Smooth muscle cell (in vitro differentiated cells): ENCODE measurements at regions not wholly inside any gene's neighbourhood (a gene's known extent, or its start where the extent isn't known, plus 50 kb on each side); places are given as distances from the start of the nearest gene placed in this dataset.

Experiments
- DNase-seq: peaks from one replicate; lab custom pipeline; 2025; ENCODE audit not compliant: unreplicated experiment; lab: John Stamatoyannopoulos, UW
- H2AFZ ChIP-seq: fragments of 200-600 bp; sonication (generic); 2 replicates; pipeline ENCODE4 v1.6.0; 2016; ENCODE audit warnings: antibody characterized with exemption, low read depth, mild to moderate bottlenecking
- H3F3A ChIP-seq: fragments of 200-600 bp; sonication (generic); 2 replicates; pipeline ENCODE4 v1.6.0; 2017; ENCODE audit warnings: antibody characterized with exemption, low read depth
- H3K27ac ChIP-seq: fragments of 200-600 bp; sonication (generic); 2 replicates; pipeline ENCODE4 v1.5.1; 2016; ENCODE audit warnings: low read depth, mild to moderate bottlenecking
- H3K27me3 ChIP-seq: fragments of 200-600 bp; sonication (generic); 2 replicates; pipeline ENCODE4 v1.6.1; 2016; ENCODE audit warnings: low read depth, mild to moderate bottlenecking
- H3K36me3 ChIP-seq: fragments of 200-600 bp; sonication (generic); 2 replicates; pipeline ENCODE4 v1.5.1; 2016; ENCODE audit warnings: low read depth
- H3K4me1 ChIP-seq: fragments of 200-600 bp; sonication (generic); 2 replicates; pipeline ENCODE4 v1.5.1; 2016; ENCODE audit warnings: low read depth
- H3K4me2 ChIP-seq: fragments of 200-600 bp; sonication (generic); 2 replicates; pipeline ENCODE4 v1.6.0; 2016; ENCODE audit warnings: mild to moderate bottlenecking
- H3K4me3 ChIP-seq: fragments of 200-600 bp; sonication (generic); 2 replicates; pipeline ENCODE4 v1.5.1; 2016; ENCODE audit warnings: mild to moderate bottlenecking
- H3K79me2 ChIP-seq: fragments of 200-600 bp; sonication (generic); 2 replicates; pipeline ENCODE4 v1.6.0; 2016; ENCODE audit warnings: low read depth, mild to moderate bottlenecking
- H3K9ac ChIP-seq: fragments of 200-600 bp; sonication (generic); 2 replicates; pipeline ENCODE4 v1.6.0; 2016; ENCODE audit warnings: low read depth
- H3K9me3 ChIP-seq: fragments of 200-600 bp; sonication (generic); replicated peaks from 2 replicates; pipeline ENCODE4 v1.5.1; 2016; ENCODE audit warnings: low read depth
- H4K20me1 ChIP-seq: fragments of 200-600 bp; sonication (generic); 2 replicates; pipeline ENCODE4 v1.6.0; 2016; ENCODE audit warnings: low read depth
- WGBS: methylation state at CpG from one replicate; pipeline ENCODE4 v1.1.7; 2016; ENCODE audit warnings: low lambda C conversion rate; 5-methylcytosine and 5-hydroxymethylcytosine counted together
- TF ChIP-seq, protein P1 (sequence below): fragments of 200-600 bp; sonication (generic); IDR thresholded peaks from 2 replicates; pipeline ENCODE4 v1.5.1; 2017; ENCODE audit warnings: borderline replicate concordance, mild to moderate bottlenecking, antibody characterized with exemption; ENCODE audit not compliant: insufficient read depth, poor library complexity, severe bottlenecking

DNA sequence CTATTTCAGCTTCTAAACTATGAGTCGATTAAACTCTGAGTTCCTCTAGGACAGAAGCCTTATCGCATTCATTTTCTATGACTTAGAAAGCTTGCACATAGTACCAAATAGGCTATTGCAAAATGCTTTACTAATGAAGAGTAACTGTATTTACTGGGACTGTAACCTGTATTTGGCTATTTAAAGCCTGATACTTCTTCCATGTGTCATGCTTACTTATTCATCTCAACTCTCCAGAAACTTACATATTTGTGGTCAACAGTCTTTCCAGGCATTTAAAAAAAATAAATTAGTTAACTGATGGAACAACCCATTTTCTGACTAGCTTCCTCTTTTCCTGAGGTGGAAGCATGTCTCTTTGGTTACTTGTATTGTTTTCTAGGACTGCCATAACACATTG, 467.9 kb downstream of the PCDH11X start:
- Histone ChIP-seq H3K4me2 (peak overlapping the region; percentile 67), H3F3A (no peaks in the 10 kb centered on the region), H3K9ac (no peak overlapping the region), H3K4me1 (no peaks in the 10 kb centered on the region), H3K4me3 (no peak overlapping the region), H2AFZ (no peak overlapping the region), H4K20me1 (no peaks in the 10 kb centered on the region), H3K9me3 (no peaks in the 10 kb centered on the region), H3K27ac (peak overlapping the region; percentile 64), H3K36me3 (no peaks in the 10 kb centered on the region), H3K27me3 (no peaks in the 10 kb centered on the region), H3K79me2 (no peaks in the 10 kb centered on the region)
- no peak for DNase-seq
- TF ChIP-seq, protein P1, sequence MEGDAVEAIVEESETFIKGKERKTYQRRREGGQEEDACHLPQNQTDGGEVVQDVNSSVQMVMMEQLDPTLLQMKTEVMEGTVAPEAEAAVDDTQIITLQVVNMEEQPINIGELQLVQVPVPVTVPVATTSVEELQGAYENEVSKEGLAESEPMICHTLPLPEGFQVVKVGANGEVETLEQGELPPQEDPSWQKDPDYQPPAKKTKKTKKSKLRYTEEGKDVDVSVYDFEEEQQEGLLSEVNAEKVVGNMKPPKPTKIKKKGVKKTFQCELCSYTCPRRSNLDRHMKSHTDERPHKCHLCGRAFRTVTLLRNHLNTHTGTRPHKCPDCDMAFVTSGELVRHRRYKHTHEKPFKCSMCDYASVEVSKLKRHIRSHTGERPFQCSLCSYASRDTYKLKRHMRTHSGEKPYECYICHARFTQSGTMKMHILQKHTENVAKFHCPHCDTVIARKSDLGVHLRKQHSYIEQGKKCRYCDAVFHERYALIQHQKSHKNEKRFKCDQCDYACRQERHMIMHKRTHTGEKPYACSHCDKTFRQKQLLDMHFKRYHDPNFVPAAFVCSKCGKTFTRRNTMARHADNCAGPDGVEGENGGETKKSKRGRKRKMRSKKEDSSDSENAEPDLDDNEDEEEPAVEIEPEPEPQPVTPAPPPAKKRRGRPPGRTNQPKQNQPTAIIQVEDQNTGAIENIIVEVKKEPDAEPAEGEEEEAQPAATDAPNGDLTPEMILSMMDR = no peak
- WGBS = 20% methylated on average over 2 of the region's 2 CpGs

DNA sequence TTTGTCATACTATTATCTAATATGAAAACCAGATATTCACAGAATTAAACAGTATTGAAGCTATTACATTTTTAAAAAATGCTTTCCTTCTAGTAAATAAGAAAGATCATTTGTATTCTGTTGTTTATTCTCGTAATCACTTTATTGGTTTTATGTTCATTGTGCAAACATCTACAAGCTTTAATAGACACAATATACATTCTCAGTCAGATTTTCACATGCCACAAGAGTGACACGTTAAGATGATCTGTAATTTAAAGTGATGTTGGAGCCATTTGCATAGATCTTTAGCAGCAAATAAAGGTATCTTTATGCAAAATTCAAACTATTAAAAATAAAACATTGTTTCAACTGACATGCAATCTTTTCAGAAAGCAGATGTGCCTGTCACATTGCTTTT, 469.9 kb downstream of the PCDH11X start:
- no peak overlapping the region for H3K27ac ChIP-seq
- TF ChIP-seq, protein P1 = no peak
- H2AFZ ChIP-seq = no peak overlapping the region
- H3K27me3 ChIP-seq = no peaks in the 10 kb centered on the region
- H3K4me1 ChIP-seq = no peaks in the 10 kb centered on the region
- 94% methylated on average over 2 of the region's 2 CpGs for WGBS
- no peaks in the 10 kb centered on the region for H3F3A ChIP-seq
- no peaks in the 10 kb centered on the region for H3K36me3 ChIP-seq
- no peak overlapping the region for H3K4me2 ChIP-seq
- DNase-seq = no peak
- no peaks in the 10 kb centered on the region for H4K20me1 ChIP-seq
- H3K9ac ChIP-seq = no peak overlapping the region
- no peak overlapping the region for H3K4me3 ChIP-seq
- H3K9me3 ChIP-seq = no peaks in the 10 kb centered on the region
- H3K79me2 ChIP-seq = no peaks in the 10 kb centered on the region

DNA sequence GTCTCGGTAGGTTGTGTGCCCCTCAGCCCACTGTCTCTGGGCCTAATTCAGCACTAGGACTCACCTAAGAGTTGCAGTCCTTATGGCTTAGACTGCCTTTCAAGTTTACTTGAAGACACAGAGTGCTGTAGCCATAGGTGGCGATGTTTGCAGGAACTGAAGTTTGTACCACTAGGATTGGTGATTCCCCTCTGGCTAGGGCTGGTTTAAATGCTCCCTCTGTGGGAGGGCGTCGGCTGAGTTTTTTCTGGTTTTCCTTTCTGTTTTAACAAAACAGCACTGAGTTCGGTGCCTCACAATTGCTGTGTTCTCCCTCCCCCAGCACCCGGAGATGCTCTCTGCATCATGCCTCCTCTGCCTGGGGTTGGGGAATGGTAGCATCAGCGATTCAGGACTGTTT, 480.9 kb downstream of the PCDH11X start:
- 91% methylated on average over 7 of the region's 7 CpGs for WGBS

More for the DNA sequence above, 480.9 kb downstream of the PCDH11X start:
- Histone ChIP-seq H4K20me1 (no peaks in the 10 kb centered on the region), H3K4me3 (no peak overlapping the region), H3K27ac (no peak overlapping the region), H3K27me3 (no peaks in the 10 kb centered on the region), H3K4me2 (no peak overlapping the region), H3K9ac (no peak overlapping the region), H3K4me1 (no peaks in the 10 kb centered on the region), H3K9me3 (no peaks in the 10 kb centered on the region), H3K79me2 (no peaks in the 10 kb centered on the region), H2AFZ (no peak overlapping the region), H3F3A (no peaks in the 10 kb centered on the region), H3K36me3 (no peaks in the 10 kb centered on the region)
- DNase-seq = no peak
- TF ChIP-seq, protein P1 = no peak
